Sigmoid colon (tissue), 6 donors: ENCODE measurements at regions not wholly inside any gene's neighbourhood (a gene's known extent, or its start where the extent isn't known, plus 50 kb on each side); places are given as distances from the start of the nearest gene placed in this dataset.

ENCODE experiments used
- DNase-seq: peaks from one replicate; pipeline ENCODE4 v3.0.0-alpha.2; 2019
- H3K27ac ChIP-seq, 4 donors: fragments of 200-600 bp; sonication (generic); one replicate each; pipeline ENCODE4 v1.5.1; 2016 to 2019; ENCODE audit warnings: mild to moderate bottlenecking in 1 of 4
- H3K27me3 ChIP-seq, 3 donors: fragments of 200-600 bp; sonication (generic); one replicate each; pipeline ENCODE4 v1.5.1; 2019; ENCODE audit warnings: mild to moderate bottlenecking in 1 of 3
- H3K36me3 ChIP-seq, 4 donors: fragments of 200-600 bp; sonication (generic); one replicate each; pipeline ENCODE4 v1.5.1; 2016 to 2019
- H3K4me1 ChIP-seq, 4 donors: fragments of 200-600 bp; sonication (generic); one replicate each; pipeline ENCODE4 v1.5.1; 2017 to 2019
- H3K4me3 ChIP-seq, 4 donors: fragments of 200-600 bp; sonication (generic); one replicate each; pipeline ENCODE4 v1.5.1; 2017 to 2019; ENCODE audit warnings: mild to moderate bottlenecking in 2 of 4, moderate library complexity in 1 of 4
- H3K9me3 ChIP-seq, 4 donors: fragments of 200-600 bp in 3 of 4; sonication (generic) in 3 of 4; one replicate each; pipeline versions ENCODE4 v1.5.1 to v1.6.1; 2013 to 2019
- EP300 ChIP-seq, 4 donors: sonication (generic); formaldehyde crosslinking; IDR thresholded peaks; one replicate each; pipeline ENCODE4 v1.6.1; 2017; ENCODE audit warnings: antibody characterized with exemption in 4 of 4
- POLR2A ChIP-seq, 2 donors: fragments of 450-650 bp; IDR thresholded peaks; one replicate each; pipeline ENCODE4 v1.6.1; 2016; ENCODE audit warnings: antibody characterized with exemption in 2 of 2, mild to moderate bottlenecking in 2 of 2, moderate library complexity in 2 of 2
- POLR2AphosphoS5 ChIP-seq, 4 donors: sonication (generic); formaldehyde crosslinking; IDR thresholded peaks; one replicate each; pipeline ENCODE4 v1.6.1; 2017; ENCODE audit warnings: antibody characterized with exemption in 4 of 4
- WGBS, 2 donors: extraction: QIAGEN DNeasy Blood & Tissue Kit; methylation state at CpG; one replicate each; pipeline ENCODE4 v1.1.7; 2013; 5-methylcytosine and 5-hydroxymethylcytosine counted together
- intact Hi-C: fragments of 100-400 bp; cut with DNase I; formaldehyde crosslinking; loops from one replicate; pipeline ENCODE4 v1.15.1; 2023
- TF ChIP-seq, protein P1 (sequence below), 4 experiments: fragments of 450-650 bp in 3 of 4; fragments of 200-600 bp in 1 of 4; IDR thresholded peaks; one replicate each; pipeline ENCODE4 v1.5.1; 2016 to 2019; ENCODE audit warnings: antibody characterized with exemption in 4 of 4, mild to moderate bottlenecking in 3 of 4, moderate library complexity in 2 of 4
- donor health status: healthy with polysubstance abuse.
- donor health status: healthy.

DNA sequence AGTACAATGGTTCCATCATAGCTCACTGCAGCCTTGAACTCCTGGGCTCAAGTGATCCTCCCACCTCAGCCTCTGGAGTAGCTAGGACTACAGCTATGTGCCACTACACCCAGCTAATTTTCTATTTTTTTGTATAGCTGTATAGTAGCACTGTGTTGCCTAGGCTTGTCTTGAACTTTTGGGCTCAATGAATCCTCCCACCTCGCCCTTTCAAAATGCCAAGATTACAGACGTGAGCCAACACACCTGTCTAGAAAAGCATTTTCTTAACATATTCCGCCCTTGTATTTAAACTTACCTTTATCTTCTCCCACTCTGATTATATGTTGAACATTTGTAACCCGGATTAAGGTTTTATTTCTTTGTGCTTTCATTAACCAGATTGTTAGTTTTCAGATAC, 750.7 kb upstream of the GCFC2 start:
- Histone ChIP-seq H3K4me3 (no peak overlapping the region), H3K27me3 (no peaks in the 10 kb centered on the region), H3K36me3 (no peaks in the 10 kb centered on the region), H3K27ac (no peak overlapping the region), H3K9me3 (no peaks in the 10 kb centered on the region), H3K4me1 (no peaks in the 10 kb centered on the region)
- intact Hi-C loops = no loop called here
- WGBS, 2 donors = 63 to 86% methylated on average over 4 of the region's 4 CpGs
- DNase-seq = no peak
- TF ChIP-seq, protein P1, sequence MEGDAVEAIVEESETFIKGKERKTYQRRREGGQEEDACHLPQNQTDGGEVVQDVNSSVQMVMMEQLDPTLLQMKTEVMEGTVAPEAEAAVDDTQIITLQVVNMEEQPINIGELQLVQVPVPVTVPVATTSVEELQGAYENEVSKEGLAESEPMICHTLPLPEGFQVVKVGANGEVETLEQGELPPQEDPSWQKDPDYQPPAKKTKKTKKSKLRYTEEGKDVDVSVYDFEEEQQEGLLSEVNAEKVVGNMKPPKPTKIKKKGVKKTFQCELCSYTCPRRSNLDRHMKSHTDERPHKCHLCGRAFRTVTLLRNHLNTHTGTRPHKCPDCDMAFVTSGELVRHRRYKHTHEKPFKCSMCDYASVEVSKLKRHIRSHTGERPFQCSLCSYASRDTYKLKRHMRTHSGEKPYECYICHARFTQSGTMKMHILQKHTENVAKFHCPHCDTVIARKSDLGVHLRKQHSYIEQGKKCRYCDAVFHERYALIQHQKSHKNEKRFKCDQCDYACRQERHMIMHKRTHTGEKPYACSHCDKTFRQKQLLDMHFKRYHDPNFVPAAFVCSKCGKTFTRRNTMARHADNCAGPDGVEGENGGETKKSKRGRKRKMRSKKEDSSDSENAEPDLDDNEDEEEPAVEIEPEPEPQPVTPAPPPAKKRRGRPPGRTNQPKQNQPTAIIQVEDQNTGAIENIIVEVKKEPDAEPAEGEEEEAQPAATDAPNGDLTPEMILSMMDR (IDR thresholded peaks at IDR 0.05) = no peak
- TF ChIP-seq POLR2AphosphoS5 (IDR thresholded peaks at IDR 0.05) = no peak
- no peak for TF ChIP-seq POLR2A (IDR thresholded peaks at IDR 0.05)
- TF ChIP-seq EP300 (IDR thresholded peaks at IDR 0.05) = no peak

DNA sequence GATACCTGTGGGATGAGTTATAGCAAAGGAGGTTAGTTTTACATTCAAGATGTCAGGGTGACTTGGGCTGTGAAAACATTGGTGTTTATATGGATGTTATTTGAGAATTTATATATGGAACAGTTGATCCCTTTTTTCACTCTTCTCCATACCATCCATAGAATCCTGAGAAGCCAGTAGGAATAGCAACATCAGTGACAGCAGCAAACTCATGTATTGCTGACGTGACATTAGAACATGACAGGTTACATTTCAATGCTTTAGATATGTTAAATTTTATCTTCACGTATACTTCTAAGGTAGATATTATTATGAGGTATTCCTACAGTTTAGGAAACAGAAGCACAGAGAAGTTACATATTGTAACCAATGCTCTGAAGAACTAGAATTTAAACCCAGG, 745.2 kb upstream of the GCFC2 start:
- TF ChIP-seq EP300 (IDR thresholded peaks at IDR 0.05) (no peak), POLR2AphosphoS5 (IDR thresholded peaks at IDR 0.05) (no peak), POLR2A (IDR thresholded peaks at IDR 0.05) (no peak)
- TF ChIP-seq, protein P1 (IDR thresholded peaks at IDR 0.05) = no peak
- no peak overlapping the region for H3K4me3 ChIP-seq
- 66 to 74% methylated on average over 2 of the region's 2 CpGs for WGBS, 2 donors
- H3K36me3 ChIP-seq = no peaks in the 10 kb centered on the region
- H3K4me1 ChIP-seq = no peaks in the 10 kb centered on the region
- intact Hi-C loops = no loop called here
- H3K27ac ChIP-seq = no peak overlapping the region
- DNase-seq = no peak
- H3K27me3 ChIP-seq = no peaks in the 10 kb centered on the region
- no peaks in the 10 kb centered on the region for H3K9me3 ChIP-seq

- 15 to 66% methylated on average over 1 of the region's 1 CpG for WGBS, 2 donors
- H3K4me1 ChIP-seq = no peaks in the 10 kb centered on the region
These were observed 739.3 kb upstream of the GCFC2 start for GRCh38 chr2:76450024-76450475.

GRCh38 chr2:76448956-76449355, 738.2 kb upstream of the GCFC2 start:
- Histone ChIP-seq H3K9me3 (no peaks in the 10 kb centered on the region), H3K4me1 (no peaks in the 10 kb centered on the region), H3K27ac (no peak overlapping the region), H3K36me3 (no peaks in the 10 kb centered on the region), H3K4me3 (no peak overlapping the region), H3K27me3 (no peaks in the 10 kb centered on the region)
- 95 to 97% methylated on average over 1 of the region's 1 CpG for WGBS, 2 donors
- no peak for DNase-seq
- intact Hi-C loops = no loop called here
- TF ChIP-seq, protein P1 (IDR thresholded peaks at IDR 0.05) = no peak
- TF ChIP-seq POLR2AphosphoS5 (IDR thresholded peaks at IDR 0.05) (no peak), POLR2A (IDR thresholded peaks at IDR 0.05) (no peak), EP300 (IDR thresholded peaks at IDR 0.05) (no peak)

More at GRCh38 chr2:76450024-76450475, 739.3 kb upstream of the GCFC2 start:
- Histone ChIP-seq H3K4me3 (no peak overlapping the region), H3K36me3 (no peaks in the 10 kb centered on the region), H3K27me3 (no peaks in the 10 kb centered on the region), H3K27ac (no peak overlapping the region), H3K9me3 (no peaks in the 10 kb centered on the region)
- intact Hi-C loops = no loop called here
- TF ChIP-seq POLR2A (IDR thresholded peaks at IDR 0.05) (no peak), EP300 (IDR thresholded peaks at IDR 0.05) (no peak), POLR2AphosphoS5 (IDR thresholded peaks at IDR 0.05) (no peak)
- TF ChIP-seq, protein P1 (IDR thresholded peaks at IDR 0.05) = no peak
- DNase-seq = no peak

DNA sequence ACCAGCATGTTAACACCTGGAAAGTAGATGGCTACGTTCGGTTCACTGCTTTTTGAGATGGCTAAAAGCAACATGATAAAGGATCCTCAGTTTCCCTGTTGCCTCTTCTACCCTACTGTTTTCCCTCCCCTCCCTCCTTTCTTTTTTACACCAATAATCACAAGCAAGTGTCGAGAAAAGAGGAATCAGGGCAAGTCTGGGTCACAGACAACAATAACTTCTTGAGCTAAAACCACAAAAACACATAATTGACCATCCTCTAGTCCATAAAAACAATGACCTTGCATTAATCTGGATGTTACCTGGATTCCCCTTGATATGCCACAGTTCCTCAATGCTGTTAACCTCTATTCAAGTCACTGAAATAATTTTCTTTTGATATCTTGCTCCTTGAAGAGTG, 736.6 kb upstream of the GCFC2 start:
- no peaks in the 10 kb centered on the region for H3K4me1 ChIP-seq
- H3K9me3 ChIP-seq = no peaks in the 10 kb centered on the region
- 54 to 68% methylated on average over 3 of the region's 3 CpGs for WGBS, 2 donors
- DNase-seq = no peak
- H3K36me3 ChIP-seq = no peaks in the 10 kb centered on the region
- TF ChIP-seq, protein P1 (IDR thresholded peaks at IDR 0.05) = no peak
- TF ChIP-seq POLR2A (IDR thresholded peaks at IDR 0.05) (no peak), EP300 (IDR thresholded peaks at IDR 0.05) (no peak), POLR2AphosphoS5 (IDR thresholded peaks at IDR 0.05) (no peak)
- intact Hi-C loops = no loop called here
- no peak overlapping the region for H3K27ac ChIP-seq
- no peaks in the 10 kb centered on the region for H3K27me3 ChIP-seq
- no peak overlapping the region for H3K4me3 ChIP-seq
